HepG2 (cell line): ENCODE measurements at regions not wholly inside any gene's neighbourhood (a gene's known extent, or its start where the extent isn't known, plus 50 kb on each side); places are given as distances from the start of the nearest gene placed in this dataset.

Experiments used
- ATAC-seq: fragments of 200-7000 bp; cut with Tn5 transposase; 3 replicates; pipeline ENCODE4 v1.9.1; 2020; ENCODE audit warnings: mild to moderate bottlenecking, moderate library complexity
- BruUV-seq: library from RNA; stranded (reverse); fragments of 400-500 nt; replicated peaks from 2 replicates; lab custom pipeline; 2021; lab: Mats Ljungman, UMichigan
- CTCF ChIA-PET: fragments of 300-600 bp; formaldehyde crosslinking; extraction: SDS; loops from one replicate; lab custom pipeline; 2021; ENCODE audit warnings: low total read pairs, inconsistent platforms, low intra/inter-chr PET ratio; lab: Yijun Ruan, JAX
- POLR2A ChIA-PET: fragments of 350-600 bp; sonication (Branson Sonifier 250); formaldehyde crosslinking; loops from one replicate; lab custom pipeline; 2020; ENCODE audit warnings: antibody characterized with exemption, inconsistent platforms; lab: Yijun Ruan, JAX
- DNase-seq: peaks from one replicate; pipeline ENCODE4 v3.0.0-alpha.2; 2015; ENCODE audit warnings: low spot score
- FAIRE-seq: peaks from 3 replicates; lab custom pipeline; 2011; peaks lifted over from hg19 to GRCh38; lab: Jason Lieb, UNC
- H2AFZ ChIP-seq: one replicate; pipeline ENCODE4 v1.6.1; 2011; ENCODE audit warnings: low read length, inconsistent platforms
- H3K27ac ChIP-seq: fragments of 300-600 bp; 3 replicates; pipeline ENCODE4 v1.8.0; 2011; ENCODE audit warnings: mixed run types, mild to moderate bottlenecking, mixed read lengths, low read length, inconsistent platforms; ENCODE audit not compliant: insufficient read depth; ENCODE audit errors: extremely low read length
- H3K27me3 ChIP-seq, 2 experiments: fragments of 200-600 bp in 1 of 2; 2 replicates in 1 of 2; 3 replicates in 1 of 2; pipeline versions ENCODE4 v1.6.0 to v1.8.0; 2011; ENCODE audit warnings: low read length in 2 of 2, mild to moderate bottlenecking in 2 of 2, moderate library complexity in 2 of 2, inconsistent platforms in 1 of 2; ENCODE audit not compliant: insufficient read depth in 2 of 2, control insufficient read depth in 1 of 2
- H3K36me3 ChIP-seq, 2 experiments: fragments of 200-600 bp in 1 of 2; replicated peaks in 1 of 2; 2 replicates in 1 of 2; 3 replicates in 1 of 2; pipeline versions ENCODE4 v1.5.1 to v1.8.0; 2011; ENCODE audit warnings: low read length in 2 of 2, inconsistent platforms in 1 of 2; ENCODE audit not compliant: insufficient read depth in 2 of 2, control insufficient read depth in 1 of 2
- H3K4me1 ChIP-seq: 2 replicates; pipeline ENCODE4 v1.5.1; 2012; ENCODE audit warnings: low read length, inconsistent platforms; ENCODE audit not compliant: insufficient read depth
- H3K4me2 ChIP-seq: 2 replicates; pipeline ENCODE4 v1.6.0; 2011; ENCODE audit warnings: low read depth, low read length, inconsistent platforms
- H3K4me3 ChIP-seq, 3 experiments: fragments of 200-600 bp in 1 of 3; sonication (generic), shearing (Covaris generic) in 1 of 3; replicated peaks in 1 of 3; 2 replicates each; pipeline ENCODE4 v1.5.1; 2011 to 2016; ENCODE audit warnings: low read length in 3 of 3, inconsistent platforms in 2 of 3, low read depth in 2 of 3, mild to moderate bottlenecking in 2 of 3, control low read depth in 1 of 3, mixed read lengths in 1 of 3; ENCODE audit not compliant: insufficient read depth in 1 of 3
- H3K79me2 ChIP-seq: one replicate; pipeline ENCODE4 v1.6.1; 2011; ENCODE audit warnings: low read length, inconsistent platforms; ENCODE audit not compliant: insufficient read depth
- H3K9ac ChIP-seq: 2 replicates; pipeline ENCODE4 v1.6.0; 2011; ENCODE audit warnings: mild to moderate bottlenecking, low read depth, low read length, inconsistent platforms; ENCODE audit not compliant: insufficient read depth
- H3K9me3 ChIP-seq: 2 replicates; pipeline ENCODE4 v1.5.1; 2012; ENCODE audit warnings: mild to moderate bottlenecking, low read length
- H4K20me1 ChIP-seq: 2 replicates; pipeline ENCODE4 v1.6.0; 2011; ENCODE audit warnings: inconsistent platforms, mild to moderate bottlenecking, low read length, moderate library complexity; ENCODE audit not compliant: insufficient read depth
- FOXM1 ChIP-seq: sonication (generic); formaldehyde crosslinking; IDR thresholded peaks from 2 replicates; pipeline ENCODE4 v1.5.0; 2020; ENCODE audit warnings: missing genetic modification reagents
- GTF3A ChIP-seq: sonication (generic); formaldehyde crosslinking; conservative IDR thresholded peaks from 2 replicates; pipeline ENCODE4 v1.4.0; 2020; ENCODE audit warnings: mild to moderate bottlenecking, missing genetic modification reagents
- HDAC1 ChIP-seq: sonication (generic); formaldehyde crosslinking; IDR thresholded peaks from 2 replicates; pipeline ENCODE4 v1.5.1; 2020; ENCODE audit warnings: mild to moderate bottlenecking, missing genetic modification reagents
- HDAC2 ChIP-seq: sonication (generic); formaldehyde crosslinking; IDR thresholded peaks from 2 replicates; pipeline ENCODE4 v1.4.0; 2020; ENCODE audit warnings: missing genetic modification reagents
- HNF1A ChIP-seq, 2 experiments: sonication (generic) in 1 of 2; formaldehyde crosslinking in 1 of 2; IDR thresholded peaks; 2 replicates each; pipeline versions ENCODE4 v1.4.0 to v1.6.1; 2016 to 2020; ENCODE audit warnings: borderline replicate concordance in 1 of 2, low read depth in 1 of 2, mild to moderate bottlenecking in 1 of 2, missing genetic modification reagents in 1 of 2
- HOXD1 ChIP-seq: sonication (generic); formaldehyde crosslinking; IDR thresholded peaks from 2 replicates; pipeline ENCODE4 v1.5.0; 2020; ENCODE audit warnings: missing genetic modification reagents
- MAX ChIP-seq: IDR thresholded peaks from 2 replicates; pipeline ENCODE4 v1.6.1; 2012; ENCODE audit warnings: inconsistent platforms
- MED13 ChIP-seq: sonication (generic); formaldehyde crosslinking; IDR thresholded peaks from 2 replicates; pipeline ENCODE4 v1.5.0; 2020; ENCODE audit warnings: missing genetic modification reagents
- NPAS2 ChIP-seq: sonication (generic); formaldehyde crosslinking; IDR thresholded peaks from 2 replicates; pipeline ENCODE4 v1.8.0; 2022; ENCODE audit warnings: mild to moderate bottlenecking, missing genetic modification reagents, borderline replicate concordance
- SNAI1 ChIP-seq: sonication (generic); formaldehyde crosslinking; IDR thresholded peaks from 2 replicates; pipeline ENCODE4 v1.5.0; 2020; ENCODE audit warnings: mild to moderate bottlenecking, missing genetic modification reagents, borderline replicate concordance
- TEAD2 ChIP-seq: sonication (generic); formaldehyde crosslinking; IDR thresholded peaks from 2 replicates; pipeline ENCODE4 v1.9.0; 2021; ENCODE audit warnings: missing genetic modification reagents
- ZFP62 ChIP-seq: sonication (generic); formaldehyde crosslinking; IDR thresholded peaks from 2 replicates; pipeline ENCODE4 v1.4.0; 2020; ENCODE audit warnings: missing genetic modification reagents
- ZNF225 ChIP-seq: sonication (generic); formaldehyde crosslinking; IDR thresholded peaks from 2 replicates; pipeline ENCODE4 v1.4.0; 2020; ENCODE audit warnings: mild to moderate bottlenecking, missing genetic modification reagents
- ZNF451 ChIP-seq: sonication (generic); formaldehyde crosslinking; IDR thresholded peaks from 2 replicates; pipeline ENCODE4 v1.5.0; 2020; ENCODE audit warnings: mild to moderate bottlenecking, missing genetic modification reagents
- ZNF775 ChIP-seq: sonication (generic); formaldehyde crosslinking; IDR thresholded peaks from 2 replicates; pipeline ENCODE4 v1.4.0; 2020; ENCODE audit warnings: missing genetic modification reagents, mild to moderate bottlenecking, moderate library complexity, borderline replicate concordance
- WGBS: methylation state at CpG from one replicate; pipeline ENCODE4 v1.1.6; 2017; ENCODE audit warnings: low lambda C conversion rate; 5-methylcytosine and 5-hydroxymethylcytosine counted together
- in situ Hi-C: cut with HindIII; loops from 2 replicates; pipeline ENCODE4 v1.10.0; 2017; ENCODE audit warnings: low pct_unique_long_range_greater_than_20kb; ENCODE audit not compliant: extremely low pct_ligation_motif_present
- intact Hi-C: fragments of 100-400 bp; cut with micrococcal nuclease; formaldehyde crosslinking; loops from one replicate; pipeline ENCODE4 v1.10.0; 2022; ENCODE audit not compliant: unreplicated experiment
- TF ChIP-seq, protein P1 (sequence below): sonication (generic); formaldehyde crosslinking; IDR thresholded peaks from 2 replicates; pipeline ENCODE4 v1.5.0; 2020; ENCODE audit warnings: mild to moderate bottlenecking, low read depth, missing genetic modification reagents, borderline replicate concordance
- TF ChIP-seq, protein P2 (sequence below): IDR thresholded peaks from 2 replicates; pipeline ENCODE4 v1.6.1; 2016
- TF ChIP-seq, protein P3 (sequence below): sonication (generic); formaldehyde crosslinking; IDR thresholded peaks from 2 replicates; pipeline ENCODE4 v1.8.1; 2023; ENCODE audit warnings: missing genetic modification reagents, inconsistent platforms, borderline replicate concordance

GRCh38 chrX:69033936-69034335 is 131.3 kb downstream of the PJA1 start:
- Histone ChIP-seq H3K4me1 (no peaks in the 10 kb centered on the region), H3K36me3 (no peaks in the 10 kb centered on the region), H3K79me2 (no peaks in the 10 kb centered on the region), H3K27ac (no peak overlapping the region), H3K4me2 (no peak overlapping the region), H3K9ac (no peak overlapping the region), H2AFZ (no peak overlapping the region), H4K20me1 (no peaks in the 10 kb centered on the region), H3K4me3 (no peak overlapping the region), H3K9me3 (no peaks in the 10 kb centered on the region), H3K27me3 (no peaks in the 10 kb centered on the region)
- 88% methylated on average over 1 of the region's 6 CpGs for WGBS
- ChIA-PET CTCF (no interaction called here), POLR2A (no interaction called here)
- intact Hi-C loops (no loop called here), in situ Hi-C loops (loop anchor here (10.0 kb wide), 1 partner anchor 209 kb away; the partner anchor contains the start of gene EFNB1)
- BruUV-seq, result no TSS peak
- ATAC-seq, result no peak
- DNase-seq, result no peak
- no peak for FAIRE-seq
- TF ChIP-seq ZFP62 (CRISPR knock-in tag) (no peak), ZNF225 (CRISPR knock-in tag) (no peak), TEAD2 (CRISPR knock-in tag) (no peak), HNF1A (IDR thresholded peaks at IDR 0.05; ENCODE audit: low read depth) (no peak), HNF1A (CRISPR knock-in tag; IDR thresholded peaks at IDR 0.05; ENCODE audit: borderline replicate concordance) (no peak), HDAC1 (CRISPR knock-in tag) (no peak), GTF3A (CRISPR knock-in tag) (no peak), HDAC2 (CRISPR knock-in tag) (no peak), SNAI1 (CRISPR knock-in tag) (no peak), MAX (no peak), HOXD1 (CRISPR knock-in tag) (no peak), MED13 (CRISPR knock-in tag) (no peak), NPAS2 (CRISPR knock-in tag) (no peak), ZNF451 (CRISPR knock-in tag) (no peak), ZNF775 (CRISPR knock-in tag) (no peak), FOXM1 (CRISPR knock-in tag) (no peak)
- TF ChIP-seq, protein P1, sequence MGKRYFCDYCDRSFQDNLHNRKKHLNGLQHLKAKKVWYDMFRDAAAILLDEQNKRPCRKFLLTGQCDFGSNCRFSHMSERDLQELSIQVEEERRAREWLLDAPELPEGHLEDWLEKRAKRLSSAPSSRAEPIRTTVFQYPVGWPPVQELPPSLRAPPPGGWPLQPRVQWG (CRISPR knock-in tag), result no peak
- TF ChIP-seq, protein P2, sequence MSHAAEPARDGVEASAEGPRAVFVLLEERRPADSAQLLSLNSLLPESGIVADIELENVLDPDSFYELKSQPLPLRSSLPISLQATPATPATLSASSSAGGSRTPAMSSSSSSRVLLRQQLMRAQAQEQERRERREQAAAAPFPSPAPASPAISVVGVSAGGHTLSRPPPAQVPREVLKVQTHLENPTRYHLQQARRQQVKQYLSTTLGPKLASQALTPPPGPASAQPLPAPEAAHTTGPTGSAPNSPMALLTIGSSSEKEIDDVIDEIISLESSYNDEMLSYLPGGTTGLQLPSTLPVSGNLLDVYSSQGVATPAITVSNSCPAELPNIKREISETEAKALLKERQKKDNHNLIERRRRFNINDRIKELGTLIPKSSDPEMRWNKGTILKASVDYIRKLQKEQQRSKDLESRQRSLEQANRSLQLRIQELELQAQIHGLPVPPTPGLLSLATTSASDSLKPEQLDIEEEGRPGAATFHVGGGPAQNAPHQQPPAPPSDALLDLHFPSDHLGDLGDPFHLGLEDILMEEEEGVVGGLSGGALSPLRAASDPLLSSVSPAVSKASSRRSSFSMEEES (CRISPR knock-in tag), result no peak
- TF ChIP-seq, protein P3, sequence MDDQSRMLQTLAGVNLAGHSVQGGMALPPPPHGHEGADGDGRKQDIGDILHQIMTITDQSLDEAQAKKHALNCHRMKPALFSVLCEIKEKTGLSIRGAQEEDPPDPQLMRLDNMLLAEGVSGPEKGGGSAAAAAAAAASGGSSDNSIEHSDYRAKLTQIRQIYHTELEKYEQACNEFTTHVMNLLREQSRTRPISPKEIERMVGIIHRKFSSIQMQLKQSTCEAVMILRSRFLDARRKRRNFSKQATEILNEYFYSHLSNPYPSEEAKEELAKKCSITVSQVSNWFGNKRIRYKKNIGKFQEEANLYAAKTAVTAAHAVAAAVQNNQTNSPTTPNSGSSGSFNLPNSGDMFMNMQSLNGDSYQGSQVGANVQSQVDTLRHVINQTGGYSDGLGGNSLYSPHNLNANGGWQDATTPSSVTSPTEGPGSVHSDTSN (CRISPR knock-in tag), result no peak
